AG04449 (cell line): ENCODE measurements at regions not wholly inside any gene's neighbourhood (a gene's known extent, or its start where the extent isn't known, plus 50 kb on each side); places are given as distances from the start of the nearest gene placed in this dataset.

Experiments
- CTCF ChIA-PET: fragments of 350-600 bp; formaldehyde crosslinking; extraction: SDS; loops from one replicate; lab custom pipeline; 2021; ENCODE audit warnings: antibody characterized with exemption; lab: Yijun Ruan, JAX
- POLR2A ChIA-PET: fragments of 400-600, 350-600 bp; formaldehyde crosslinking; extraction: SDS; loops from one replicate; lab custom pipeline; 2020; ENCODE audit warnings: antibody characterized with exemption, inconsistent platforms; lab: Yijun Ruan, JAX
- DNase-seq: peaks from one replicate; pipeline ENCODE4 v3.0.0-alpha.2; 2010; ENCODE audit warnings: low read depth, low spot score
- H3K4me3 ChIP-seq: 2 replicates; pipeline ENCODE4 v1.5.1; 2011; ENCODE audit warnings: low read depth, mild to moderate bottlenecking, control low read depth, low read length
- TF ChIP-seq, protein P1 (sequence below): IDR thresholded peaks from one replicate; pipeline ENCODE4 v1.5.1; 2011; ENCODE audit warnings: mild to moderate bottlenecking, moderate library complexity, low read length, control low read depth, inconsistent platforms; ENCODE audit not compliant: insufficient read depth; ENCODE audit errors: missing control alignments

DNA sequence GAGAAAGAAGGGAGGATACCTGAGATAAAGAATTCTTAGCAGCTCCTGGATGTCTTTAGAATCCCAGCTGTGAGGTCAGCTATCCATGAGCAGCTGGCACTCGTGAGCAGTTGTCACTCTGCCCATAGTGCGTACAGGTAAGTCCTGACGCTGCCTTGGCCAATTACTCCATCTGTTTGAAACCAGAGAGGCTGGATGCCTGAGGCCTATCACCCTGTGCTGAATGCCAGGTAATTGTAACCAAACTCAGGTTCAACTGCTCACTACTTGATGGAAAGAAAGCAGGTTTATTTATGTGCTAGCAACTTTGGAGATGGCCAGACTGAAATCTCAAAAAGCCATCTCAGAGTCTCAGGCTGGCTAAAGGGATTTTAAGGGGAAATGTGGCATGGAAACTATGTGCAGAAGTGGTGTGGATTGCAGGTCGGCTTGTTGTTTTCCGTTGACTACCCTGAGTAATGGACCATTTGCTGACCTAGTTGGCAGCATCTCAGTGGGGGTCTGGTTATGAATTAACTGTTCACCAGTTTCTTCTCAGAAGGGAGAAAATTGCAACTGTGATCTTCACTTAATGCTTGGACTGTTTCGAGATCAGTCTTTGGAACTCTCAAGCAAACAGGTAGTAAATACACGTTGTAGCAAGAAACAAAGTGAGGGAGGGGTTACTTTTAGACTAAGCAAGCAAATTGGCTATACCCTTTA, 1614.0 kb upstream of the PCDH10 start:
- no peak overlapping the region for H3K4me3 ChIP-seq
- TF ChIP-seq, protein P1, sequence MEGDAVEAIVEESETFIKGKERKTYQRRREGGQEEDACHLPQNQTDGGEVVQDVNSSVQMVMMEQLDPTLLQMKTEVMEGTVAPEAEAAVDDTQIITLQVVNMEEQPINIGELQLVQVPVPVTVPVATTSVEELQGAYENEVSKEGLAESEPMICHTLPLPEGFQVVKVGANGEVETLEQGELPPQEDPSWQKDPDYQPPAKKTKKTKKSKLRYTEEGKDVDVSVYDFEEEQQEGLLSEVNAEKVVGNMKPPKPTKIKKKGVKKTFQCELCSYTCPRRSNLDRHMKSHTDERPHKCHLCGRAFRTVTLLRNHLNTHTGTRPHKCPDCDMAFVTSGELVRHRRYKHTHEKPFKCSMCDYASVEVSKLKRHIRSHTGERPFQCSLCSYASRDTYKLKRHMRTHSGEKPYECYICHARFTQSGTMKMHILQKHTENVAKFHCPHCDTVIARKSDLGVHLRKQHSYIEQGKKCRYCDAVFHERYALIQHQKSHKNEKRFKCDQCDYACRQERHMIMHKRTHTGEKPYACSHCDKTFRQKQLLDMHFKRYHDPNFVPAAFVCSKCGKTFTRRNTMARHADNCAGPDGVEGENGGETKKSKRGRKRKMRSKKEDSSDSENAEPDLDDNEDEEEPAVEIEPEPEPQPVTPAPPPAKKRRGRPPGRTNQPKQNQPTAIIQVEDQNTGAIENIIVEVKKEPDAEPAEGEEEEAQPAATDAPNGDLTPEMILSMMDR, result no peak
- ChIA-PET CTCF (no interaction called here), POLR2A (no interaction called here)
- no peak for DNase-seq

DNA sequence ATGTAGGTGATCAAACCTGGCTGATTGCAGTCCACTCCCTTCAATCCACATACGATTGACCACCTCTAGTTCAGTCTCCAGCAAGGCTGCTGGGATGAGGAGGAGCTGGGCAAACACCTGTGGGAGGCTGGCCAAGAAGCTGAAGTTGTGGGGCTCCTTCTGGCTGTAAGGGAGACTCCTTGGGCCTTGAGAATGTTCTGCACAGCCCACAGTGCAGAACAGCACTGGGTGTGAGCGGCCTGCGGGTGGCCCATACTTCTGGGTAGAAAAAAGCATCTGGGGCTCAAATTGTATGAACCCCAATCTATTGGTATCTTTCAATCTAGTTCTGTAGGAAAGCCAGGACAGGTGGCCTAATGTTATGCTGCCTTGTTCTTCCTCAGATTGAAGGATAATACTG, 1608.8 kb upstream of the PCDH10 start:
- ChIA-PET CTCF (no interaction called here), POLR2A (no interaction called here)
- no peak for DNase-seq
- no peak overlapping the region for H3K4me3 ChIP-seq
- TF ChIP-seq, protein P1, result no peak

DNA sequence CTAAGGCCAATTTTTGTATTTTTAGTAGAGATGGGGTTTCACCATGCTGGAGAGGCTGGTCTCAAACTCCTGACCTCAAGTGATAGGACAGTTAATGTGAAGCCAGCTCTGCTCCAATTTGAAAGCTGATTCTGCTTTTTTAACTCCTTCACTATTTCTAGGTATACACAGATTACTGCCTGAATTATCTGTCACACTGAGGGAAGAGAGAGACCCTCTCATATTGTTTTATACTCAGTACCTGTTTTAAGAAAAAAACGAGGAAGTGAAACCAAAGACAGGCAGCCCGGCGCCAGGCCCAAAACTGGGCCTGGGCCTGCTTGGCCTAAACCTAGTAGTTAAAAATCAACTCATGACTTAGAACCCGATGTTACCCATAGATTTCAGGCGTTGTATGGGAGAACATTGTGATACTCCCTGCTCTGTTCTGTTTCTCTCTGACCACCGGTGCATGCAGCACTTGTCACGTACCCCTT, 1601.5 kb upstream of the PCDH10 start:
- no peak for DNase-seq
- ChIA-PET CTCF (no interaction called here), POLR2A (no interaction called here)
- no peak overlapping the region for H3K4me3 ChIP-seq
- TF ChIP-seq, protein P1, result no peak

DNA sequence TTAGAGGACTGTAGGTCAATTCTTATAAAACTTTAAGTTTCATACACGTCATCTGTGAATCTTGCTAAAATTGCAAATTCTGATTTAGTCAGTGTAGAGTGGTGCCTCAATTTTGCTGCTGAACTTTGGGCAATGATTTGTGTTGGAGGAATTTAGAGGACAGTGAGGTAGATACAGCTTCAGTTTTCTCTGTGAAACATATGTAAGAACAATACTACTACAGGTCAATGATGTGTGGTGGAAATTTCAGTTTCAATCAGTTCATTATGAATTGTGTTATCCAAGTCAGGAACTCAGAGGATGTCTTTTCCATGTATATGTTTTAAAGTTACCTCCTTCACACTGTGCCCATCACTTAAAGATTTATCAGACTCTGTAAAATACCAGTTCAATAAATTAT, 1597.8 kb upstream of the PCDH10 start:
- no peak for DNase-seq
- ChIA-PET CTCF (no interaction called here), POLR2A (no interaction called here)
- TF ChIP-seq, protein P1, result no peak
- no peak overlapping the region for H3K4me3 ChIP-seq

DNA sequence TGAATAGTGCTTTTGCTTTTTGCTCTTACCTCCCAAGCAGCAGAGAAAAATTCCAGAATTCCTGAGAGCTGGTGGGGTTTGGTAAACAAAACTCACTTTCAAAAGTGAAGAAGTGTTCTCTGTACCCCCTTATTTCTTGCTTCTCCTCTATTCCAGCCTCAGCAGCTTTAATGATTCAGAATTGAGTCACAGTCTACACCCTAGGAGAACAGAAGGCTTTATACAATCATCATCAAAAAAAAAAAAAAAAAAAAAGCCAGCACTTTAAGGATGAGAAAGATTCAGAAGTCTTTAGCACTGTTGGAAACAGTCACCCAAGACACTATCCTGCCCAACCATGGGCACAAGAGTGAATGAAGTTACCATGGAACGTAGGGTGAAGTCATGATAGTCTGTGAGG, 1583.1 kb upstream of the PCDH10 start:
- TF ChIP-seq, protein P1, result no peak
- POLR2A ChIA-PET, result no interaction called here
- no peak for DNase-seq
- H3K4me3 ChIP-seq, result no peak overlapping the region
- CTCF ChIA-PET, result no interaction called here

DNA sequence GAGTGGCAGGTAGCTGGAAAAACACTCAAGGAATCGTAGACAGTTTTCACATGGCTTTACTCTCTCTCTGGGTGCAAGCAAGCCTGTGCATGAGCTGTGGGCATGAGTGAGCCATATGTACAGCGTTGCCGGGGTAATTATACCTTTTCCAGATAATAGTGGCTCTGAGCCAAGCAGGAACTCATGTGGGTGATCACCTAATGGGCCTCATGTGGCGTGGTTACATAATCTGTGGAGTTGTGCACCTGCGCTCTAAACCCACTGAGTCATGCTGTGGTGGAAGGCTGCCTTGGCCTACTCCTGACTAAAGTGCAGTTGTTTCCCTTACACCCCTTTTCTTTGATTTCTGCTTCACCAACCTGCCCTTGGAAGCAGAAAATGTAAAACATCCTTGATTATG, 1564.5 kb upstream of the PCDH10 start:
- ChIA-PET POLR2A (no interaction called here), CTCF (no interaction called here)
- TF ChIP-seq, protein P1, result no peak
- H3K4me3 ChIP-seq, result no peak overlapping the region
- DNase-seq, result no peak
